Testis (tissue), 2 donors: ENCODE measurements at regions not wholly inside any gene's neighbourhood (a gene's known extent, or its start where the extent isn't known, plus 50 kb on each side); places are given as distances from the start of the nearest gene placed in this dataset.

ENCODE experiments used
- CTCF ChIP-seq, 3 experiments: fragments of 450-650 bp in 2 of 3; fragments of 200-600 bp in 1 of 3; sonication (generic) in 1 of 3; IDR thresholded peaks; one replicate each; pipeline ENCODE4 v1.5.1; 2016 to 2019; ENCODE audit warnings: antibody characterized with exemption in 3 of 3, mild to moderate bottlenecking in 2 of 3, moderate library complexity in 1 of 3
- POLR2A ChIP-seq: fragments of 450-650 bp; IDR thresholded peaks from one replicate; pipeline ENCODE4 v1.6.1; 2017; ENCODE audit warnings: antibody characterized with exemption, mild to moderate bottlenecking, moderate library complexity

- no peak for TF ChIP-seq CTCF (IDR thresholded peaks at IDR 0.05)
- no peak for TF ChIP-seq POLR2A
Observed at GRCh38 chr11:44407211-44407996, 97.5 kb upstream of the ALX4 start.
